ENCODE measurements at regions not wholly inside any gene's neighbourhood (a gene's known extent, or its start where the extent isn't known, plus 50 kb on each side); places are given as distances from the start of the nearest gene placed in this dataset.

DNA sequence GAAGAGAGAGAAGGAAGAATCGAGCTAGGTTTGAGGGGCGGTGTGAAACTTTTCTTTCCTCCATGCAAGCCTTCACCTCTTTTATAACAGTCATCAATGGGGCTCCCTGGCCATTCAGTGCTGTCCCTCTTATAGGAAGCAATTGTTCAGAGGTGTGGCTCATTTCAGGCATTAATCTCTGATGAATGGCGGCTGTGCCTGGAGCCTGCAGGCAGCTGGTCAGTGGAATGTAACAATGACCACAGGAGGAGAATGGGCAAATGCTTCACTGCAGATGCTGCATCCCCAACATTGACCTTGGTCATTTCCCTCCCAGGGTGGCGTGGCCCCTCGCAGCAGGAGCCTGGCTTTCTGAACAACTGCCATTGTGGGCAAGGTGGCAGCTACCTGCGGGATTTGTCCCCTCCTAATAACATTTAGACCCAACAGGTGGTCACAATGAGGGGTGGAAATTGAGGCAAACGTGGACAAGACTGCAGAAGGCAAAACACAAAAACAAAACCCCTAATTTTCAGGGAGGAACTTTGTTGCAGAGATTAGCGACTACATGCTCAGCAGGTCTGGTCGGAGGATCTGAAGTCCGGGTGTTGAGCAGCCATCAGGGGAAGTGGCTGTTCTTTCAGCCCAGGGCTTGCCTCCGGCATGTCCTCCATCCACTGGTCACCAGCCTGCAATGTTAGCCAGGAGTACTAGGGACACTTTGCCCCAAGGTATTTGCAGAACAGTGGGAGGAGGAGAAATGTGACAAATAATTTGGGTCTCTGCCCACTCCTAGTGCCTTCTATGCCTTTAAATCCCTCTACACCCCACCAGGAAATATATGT lies 97.3 kb upstream of the PAXBP1 start:
- TF ChIP-seq, protein P1, sequence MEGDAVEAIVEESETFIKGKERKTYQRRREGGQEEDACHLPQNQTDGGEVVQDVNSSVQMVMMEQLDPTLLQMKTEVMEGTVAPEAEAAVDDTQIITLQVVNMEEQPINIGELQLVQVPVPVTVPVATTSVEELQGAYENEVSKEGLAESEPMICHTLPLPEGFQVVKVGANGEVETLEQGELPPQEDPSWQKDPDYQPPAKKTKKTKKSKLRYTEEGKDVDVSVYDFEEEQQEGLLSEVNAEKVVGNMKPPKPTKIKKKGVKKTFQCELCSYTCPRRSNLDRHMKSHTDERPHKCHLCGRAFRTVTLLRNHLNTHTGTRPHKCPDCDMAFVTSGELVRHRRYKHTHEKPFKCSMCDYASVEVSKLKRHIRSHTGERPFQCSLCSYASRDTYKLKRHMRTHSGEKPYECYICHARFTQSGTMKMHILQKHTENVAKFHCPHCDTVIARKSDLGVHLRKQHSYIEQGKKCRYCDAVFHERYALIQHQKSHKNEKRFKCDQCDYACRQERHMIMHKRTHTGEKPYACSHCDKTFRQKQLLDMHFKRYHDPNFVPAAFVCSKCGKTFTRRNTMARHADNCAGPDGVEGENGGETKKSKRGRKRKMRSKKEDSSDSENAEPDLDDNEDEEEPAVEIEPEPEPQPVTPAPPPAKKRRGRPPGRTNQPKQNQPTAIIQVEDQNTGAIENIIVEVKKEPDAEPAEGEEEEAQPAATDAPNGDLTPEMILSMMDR (conservative IDR thresholded peaks at IDR 0.05) = no peak
- no peak for TF ChIP-seq EZH2 (IDR thresholded peaks at IDR 0.05; ENCODE audit: low read depth)
